Thoracic aorta (tissue), 2 donors: ENCODE measurements at regions not wholly inside any gene's neighbourhood (a gene's known extent, or its start where the extent isn't known, plus 50 kb on each side); places are given as distances from the start of the nearest gene placed in this dataset.

Source experiments
- ATAC-seq: fragments of 150-250 bp; one replicate; pipeline ENCODE4 v1.8.0; 2017; ENCODE audit warnings: low read depth; ENCODE audit not compliant: insufficient number of reproducible peaks, low FRiP score
- DNase-seq: peaks from one replicate; pipeline ENCODE4 v3.0.0-alpha.2; 2020; ENCODE audit warnings: low spot score
- H3K27ac ChIP-seq, 2 donors: fragments of 200-600 bp; sonication (generic); 1 replicate in 1 of 2; 2 replicates in 1 of 2; pipeline ENCODE4 v1.5.1; 2016; ENCODE audit warnings: mild to moderate bottlenecking in 2 of 2, moderate library complexity in 2 of 2
- H3K27me3 ChIP-seq: fragments of 200-600 bp; sonication (generic); replicated peaks from 2 replicates; pipeline ENCODE4 v1.6.0; 2016; ENCODE audit warnings: mild to moderate bottlenecking; ENCODE audit not compliant: insufficient read depth
- H3K36me3 ChIP-seq: fragments of 200-600 bp; sonication (generic); one replicate; pipeline ENCODE4 v1.5.1; 2016
- H3K4me1 ChIP-seq, 2 donors: fragments of 200-600 bp; sonication (generic); 1 replicate in 1 of 2; 2 replicates in 1 of 2; pipeline versions ENCODE4 v1.5.1 to v1.6.0; 2016; ENCODE audit warnings: low read depth in 2 of 2, mild to moderate bottlenecking in 1 of 2; ENCODE audit not compliant: control insufficient read depth in 1 of 2
- H3K4me3 ChIP-seq: fragments of 200-600 bp; sonication (generic); 2 replicates; pipeline ENCODE4 v1.5.1; 2016; ENCODE audit warnings: mild to moderate bottlenecking
- H3K9me3 ChIP-seq: fragments of 200-600 bp; sonication (generic); 2 replicates; pipeline ENCODE4 v1.5.1; 2016
- TF ChIP-seq, protein P1 (sequence below): fragments of 200-600 bp; sonication (generic); IDR thresholded peaks from one replicate; pipeline ENCODE4 v1.5.1; 2019; ENCODE audit warnings: antibody characterized with exemption

GRCh38 chr4:127069675-127070074 is 563.1 kb upstream of the INTU start:
- Histone ChIP-seq H3K4me1 (peaks cover 0 to 4% of the 10 kb centered on the region in 2 donors), H3K9me3 (no peaks in the 10 kb centered on the region), H3K27me3 (no peaks in the 10 kb centered on the region), H3K27ac (no peak overlapping the region), H3K4me3 (no peak overlapping the region), H3K36me3 (no peaks in the 10 kb centered on the region)
- DNase-seq (no peak), ATAC-seq (no peak)
- TF ChIP-seq, protein P1, sequence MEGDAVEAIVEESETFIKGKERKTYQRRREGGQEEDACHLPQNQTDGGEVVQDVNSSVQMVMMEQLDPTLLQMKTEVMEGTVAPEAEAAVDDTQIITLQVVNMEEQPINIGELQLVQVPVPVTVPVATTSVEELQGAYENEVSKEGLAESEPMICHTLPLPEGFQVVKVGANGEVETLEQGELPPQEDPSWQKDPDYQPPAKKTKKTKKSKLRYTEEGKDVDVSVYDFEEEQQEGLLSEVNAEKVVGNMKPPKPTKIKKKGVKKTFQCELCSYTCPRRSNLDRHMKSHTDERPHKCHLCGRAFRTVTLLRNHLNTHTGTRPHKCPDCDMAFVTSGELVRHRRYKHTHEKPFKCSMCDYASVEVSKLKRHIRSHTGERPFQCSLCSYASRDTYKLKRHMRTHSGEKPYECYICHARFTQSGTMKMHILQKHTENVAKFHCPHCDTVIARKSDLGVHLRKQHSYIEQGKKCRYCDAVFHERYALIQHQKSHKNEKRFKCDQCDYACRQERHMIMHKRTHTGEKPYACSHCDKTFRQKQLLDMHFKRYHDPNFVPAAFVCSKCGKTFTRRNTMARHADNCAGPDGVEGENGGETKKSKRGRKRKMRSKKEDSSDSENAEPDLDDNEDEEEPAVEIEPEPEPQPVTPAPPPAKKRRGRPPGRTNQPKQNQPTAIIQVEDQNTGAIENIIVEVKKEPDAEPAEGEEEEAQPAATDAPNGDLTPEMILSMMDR, result no peak

DNA sequence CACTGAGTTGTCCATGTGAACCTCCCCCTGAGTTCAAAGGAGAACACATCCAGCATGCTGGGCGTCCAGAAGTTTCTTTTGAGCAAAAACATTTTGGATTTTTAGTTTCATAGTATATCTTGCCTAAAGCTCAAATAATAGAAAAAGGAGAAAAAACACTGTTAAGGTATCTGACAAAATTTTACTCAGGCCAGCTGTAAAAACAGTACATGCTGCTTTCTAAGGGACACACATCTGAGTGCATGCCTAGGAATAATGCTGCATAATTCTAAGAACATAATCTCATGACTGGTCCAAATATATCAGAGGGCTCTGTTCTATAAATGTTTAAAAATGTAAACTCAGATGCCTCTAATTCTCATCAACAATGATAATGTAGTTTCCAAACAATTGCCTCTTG is 561.3 kb upstream of the INTU start:
- no peaks in the 10 kb centered on the region for H3K36me3 ChIP-seq
- H3K4me1 ChIP-seq, result peaks cover 0 to 4% of the 10 kb centered on the region in 2 donors
- TF ChIP-seq, protein P1, result no peak
- ATAC-seq, result no peak
- H3K4me3 ChIP-seq, result no peak overlapping the region
- no peaks in the 10 kb centered on the region for H3K27me3 ChIP-seq
- no peak overlapping the region for H3K27ac ChIP-seq
- DNase-seq, result no peak
- no peaks in the 10 kb centered on the region for H3K9me3 ChIP-seq

GRCh38 chr4:127080141-127080540 is 552.6 kb upstream of the INTU start:
- Histone ChIP-seq H3K36me3 (no peaks in the 10 kb centered on the region), H3K4me3 (no peak overlapping the region), H3K9me3 (no peaks in the 10 kb centered on the region), H3K27me3 (no peaks in the 10 kb centered on the region), H3K4me1 (no peaks in the 10 kb centered on the region), H3K27ac (no peak overlapping the region)
- no peak for DNase-seq
- TF ChIP-seq, protein P1, result no peak
- no peak for ATAC-seq

DNA sequence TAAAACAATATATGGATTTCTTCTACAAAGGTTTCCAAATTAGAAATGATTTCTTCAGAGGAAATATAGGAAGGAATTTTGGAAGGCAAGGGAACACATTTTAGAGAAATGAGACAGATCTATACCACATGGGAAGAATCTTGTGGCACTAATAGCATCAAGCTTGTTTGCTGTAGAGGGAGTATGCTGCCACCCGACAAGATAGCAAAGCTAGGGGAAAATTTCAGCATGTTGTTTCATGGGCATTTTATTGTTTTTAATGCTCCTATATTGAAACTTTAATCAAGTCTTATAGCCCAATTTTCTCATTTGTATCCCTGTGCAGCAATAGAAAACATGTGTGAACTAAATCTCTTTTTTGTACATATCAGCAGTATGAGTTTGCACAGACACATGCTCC is 551.7 kb upstream of the INTU start:
- no peak overlapping the region for H3K4me3 ChIP-seq
- TF ChIP-seq, protein P1, result no peak
- ATAC-seq, result no peak
- no peaks in the 10 kb centered on the region for H3K27me3 ChIP-seq
- no peaks in the 10 kb centered on the region for H3K9me3 ChIP-seq
- no peaks in the 10 kb centered on the region for H3K4me1 ChIP-seq
- no peak overlapping the region for H3K27ac ChIP-seq
- DNase-seq, result no peak
- no peaks in the 10 kb centered on the region for H3K36me3 ChIP-seq

GRCh38 chr4:127082986-127083385 is 549.8 kb upstream of the INTU start:
- Histone ChIP-seq H3K27me3 (no peaks in the 10 kb centered on the region), H3K4me1 (no peaks in the 10 kb centered on the region), H3K9me3 (no peaks in the 10 kb centered on the region), H3K4me3 (no peak overlapping the region), H3K36me3 (no peaks in the 10 kb centered on the region), H3K27ac (no peak overlapping the region)
- TF ChIP-seq, protein P1, result no peak
- ATAC-seq, result no peak
- no peak for DNase-seq
